C4-2B (cell line): ENCODE measurements at regions not wholly inside any gene's neighbourhood (a gene's known extent, or its start where the extent isn't known, plus 50 kb on each side); places are given as distances from the start of the nearest gene placed in this dataset.

Experiments used
- CTCF ChIP-seq: fragments of 450-650 bp; conservative IDR thresholded peaks from 2 replicates; pipeline ENCODE4 v1.5.1; 2017; ENCODE audit warnings: mild to moderate bottlenecking
- ZFX ChIP-seq: fragments of 450-650 bp; IDR thresholded peaks from 2 replicates; pipeline ENCODE4 v1.6.1; 2017

GRCh38 chr6:92893741-92894140 is 525.6 kb downstream of the EPHA7 start:
- TF ChIP-seq CTCF (no peak), ZFX (no peak)
